ENCODE measurements at regions not wholly inside any gene's neighbourhood (a gene's known extent, or its start where the extent isn't known, plus 50 kb on each side); places are given as distances from the start of the nearest gene placed in this dataset.

DNA sequence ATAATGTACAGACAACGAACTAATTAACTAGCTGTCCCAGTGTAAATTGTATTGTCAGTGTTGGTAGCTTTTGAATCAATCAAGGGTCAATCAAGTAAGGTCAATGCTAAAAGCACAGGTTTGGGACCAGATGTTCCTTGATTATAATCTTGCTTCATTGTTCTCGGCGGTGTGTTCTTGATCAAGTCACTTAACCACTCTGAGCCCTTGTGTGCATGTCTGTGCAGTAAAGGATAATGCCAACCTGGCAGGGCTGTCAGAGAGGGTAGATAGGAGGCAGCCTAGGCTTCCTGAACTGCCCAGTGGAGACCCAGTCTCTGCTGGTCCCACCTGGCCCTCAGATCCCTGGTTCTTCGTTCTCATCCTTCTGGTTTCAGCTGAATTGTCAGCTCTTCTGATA, 221.0 kb downstream of the EMX2 start:
- TF ChIP-seq, protein P1, sequence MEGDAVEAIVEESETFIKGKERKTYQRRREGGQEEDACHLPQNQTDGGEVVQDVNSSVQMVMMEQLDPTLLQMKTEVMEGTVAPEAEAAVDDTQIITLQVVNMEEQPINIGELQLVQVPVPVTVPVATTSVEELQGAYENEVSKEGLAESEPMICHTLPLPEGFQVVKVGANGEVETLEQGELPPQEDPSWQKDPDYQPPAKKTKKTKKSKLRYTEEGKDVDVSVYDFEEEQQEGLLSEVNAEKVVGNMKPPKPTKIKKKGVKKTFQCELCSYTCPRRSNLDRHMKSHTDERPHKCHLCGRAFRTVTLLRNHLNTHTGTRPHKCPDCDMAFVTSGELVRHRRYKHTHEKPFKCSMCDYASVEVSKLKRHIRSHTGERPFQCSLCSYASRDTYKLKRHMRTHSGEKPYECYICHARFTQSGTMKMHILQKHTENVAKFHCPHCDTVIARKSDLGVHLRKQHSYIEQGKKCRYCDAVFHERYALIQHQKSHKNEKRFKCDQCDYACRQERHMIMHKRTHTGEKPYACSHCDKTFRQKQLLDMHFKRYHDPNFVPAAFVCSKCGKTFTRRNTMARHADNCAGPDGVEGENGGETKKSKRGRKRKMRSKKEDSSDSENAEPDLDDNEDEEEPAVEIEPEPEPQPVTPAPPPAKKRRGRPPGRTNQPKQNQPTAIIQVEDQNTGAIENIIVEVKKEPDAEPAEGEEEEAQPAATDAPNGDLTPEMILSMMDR (IDR thresholded peaks at IDR 0.05; ENCODE audit: low read length): no peak
- no peak for TF ChIP-seq EZH2 (IDR thresholded peaks at IDR 0.05; ENCODE audit: borderline replicate concordance, low read length)

Data from OCI-LY1 (cell line).